SK-MEL-5 (cell line): ENCODE measurements at regions not wholly inside any gene's neighbourhood (a gene's known extent, or its start where the extent isn't known, plus 50 kb on each side); places are given as distances from the start of the nearest gene placed in this dataset.
"Not testable (repeated sequence)": the region's sequence is repeated elsewhere in the genome, so short reads cannot be mapped to it uniquely, and the experiment has no call there.

Experiments used
- DNase-seq: peaks from one replicate; pipeline ENCODE4 v3.0.0-alpha.2; 2016; ENCODE audit warnings: low read depth, low spot score
- in situ Hi-C: cut with HindIII; loops from 2 replicates; pipeline ENCODE4 v1.10.0; 2016; ENCODE audit warnings: low sequenced_read_pairs, high pct_unique_total_duplicates, low pct_unique_long_range_greater_than_20kb
- small RNA-seq, 2 experiments: library from RNA; depleted of rRNA; stranded (forward); fragments of <200 nt; gene quantifications; one replicate each; pipeline ENCODE3, GENCODE V24; 2014

DNA sequence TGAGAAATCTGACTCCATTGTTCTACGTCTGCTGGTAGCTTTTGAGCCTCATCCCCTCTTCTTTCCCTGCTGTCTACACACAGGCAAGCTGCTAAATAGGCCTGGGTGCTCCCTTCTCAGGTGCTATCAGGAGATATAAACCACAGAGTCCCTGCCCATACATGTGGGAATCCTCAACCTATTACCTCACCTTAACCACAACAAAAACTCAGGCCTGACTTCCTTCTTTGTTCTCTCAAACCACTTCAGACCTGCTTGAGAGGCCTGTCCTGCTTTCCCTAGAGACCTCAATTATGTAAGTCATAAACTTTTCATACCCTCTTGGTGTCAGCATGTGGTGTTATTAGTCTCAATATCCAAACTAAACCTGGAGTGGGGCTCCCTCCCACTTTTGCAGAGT, 75.0 kb upstream of the MAGI2 start:
- in situ Hi-C loops = no loop called here
- DNase-seq = no peak

DNA sequence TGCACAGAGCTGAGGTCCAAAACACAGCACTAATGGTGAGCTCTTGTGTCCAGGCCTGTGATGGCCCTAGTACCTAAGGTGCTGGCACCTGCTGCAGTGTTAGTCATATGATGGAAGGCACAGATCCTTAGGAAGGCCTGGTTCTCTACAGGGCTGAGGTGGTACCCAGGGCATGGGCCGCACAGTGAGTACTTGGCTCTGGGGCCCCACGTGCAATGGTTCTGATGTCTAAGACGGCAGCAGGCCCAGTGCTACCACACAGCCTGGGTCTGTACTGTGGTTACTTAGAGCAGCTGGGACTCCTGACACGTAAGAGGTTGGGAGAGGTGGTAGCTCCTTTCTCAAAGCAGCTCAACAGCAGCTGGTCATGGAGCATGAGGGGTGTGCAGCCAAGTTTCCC, 70.6 kb upstream of the MAGI2 start:
- DNase-seq = no peak
- in situ Hi-C loops = no loop called here

- DNase-seq = no peak
- in situ Hi-C loops = no loop called here
These were observed 70.0 kb upstream of the MAGI2 start for GRCh38 chr7:79523436-79523835.

- DNase-seq = no peak
- in situ Hi-C loops = no loop called here
These were observed 67.1 kb upstream of the MAGI2 start for GRCh38 chr7:79520543-79520942.

- in situ Hi-C loops = no loop called here
- no peak for DNase-seq
These were observed 61.9 kb upstream of the MAGI2 start for GRCh38 chr7:79515358-79515757.

DNA sequence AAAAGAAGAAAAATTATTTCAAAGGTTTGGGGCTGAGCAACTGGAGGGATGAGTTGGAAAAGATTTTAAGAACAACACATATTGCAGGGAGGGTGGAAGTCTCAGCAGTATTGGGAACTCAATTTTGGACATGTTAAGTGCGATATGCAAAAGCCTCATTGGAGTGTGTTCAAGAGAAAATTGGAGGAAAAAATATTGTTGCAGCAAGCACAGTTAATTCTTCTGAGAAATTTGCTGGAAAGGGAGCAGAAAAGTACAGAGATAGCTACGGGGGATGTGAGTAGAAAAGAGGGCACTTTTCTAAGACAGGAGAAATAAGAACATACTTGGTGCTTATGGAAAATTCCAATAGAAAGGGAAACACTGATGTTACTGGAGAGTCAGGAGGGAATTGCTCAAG, 59.8 kb upstream of the MAGI2 start:
- in situ Hi-C loops = no loop called here
- no peak for DNase-seq

DNA sequence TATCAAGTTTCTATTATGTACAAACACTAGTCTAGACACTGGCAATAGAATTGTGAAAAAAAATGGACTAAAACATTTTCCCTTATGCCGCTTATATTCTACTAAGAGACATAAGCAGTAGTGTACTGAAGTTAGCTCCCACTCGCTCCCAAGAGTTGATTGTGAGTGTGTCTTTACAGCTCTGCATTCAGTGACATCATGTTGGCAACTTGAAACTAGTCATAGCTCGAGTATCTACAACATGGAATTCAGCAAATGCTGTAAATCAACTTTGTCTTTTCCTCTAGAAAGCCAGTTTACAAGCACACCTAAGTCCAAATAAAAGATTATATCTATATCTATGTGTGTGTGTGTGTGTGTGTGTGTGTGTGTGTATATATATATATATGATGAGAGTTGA, 58.8 kb upstream of the MAGI2 start:
- no peak for DNase-seq
- in situ Hi-C loops = no loop called here

DNA sequence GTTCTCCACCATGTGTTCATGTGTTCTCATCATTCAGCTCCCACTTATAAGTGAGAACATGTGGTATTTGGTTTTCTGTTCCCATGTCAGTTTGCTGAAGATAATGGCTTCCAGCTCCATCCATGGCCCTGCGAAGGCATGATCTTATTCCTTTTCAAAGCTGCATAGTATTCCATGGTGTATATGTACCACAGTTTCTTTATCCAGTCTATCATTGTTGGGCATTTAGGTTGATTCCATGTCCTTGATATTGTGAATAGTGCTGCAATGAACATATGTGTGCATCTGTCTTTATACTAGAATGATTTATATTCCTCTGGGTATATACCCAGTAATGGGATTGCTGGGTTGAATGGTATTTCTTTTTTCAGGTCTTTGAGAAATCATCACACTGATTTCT, 57.6 kb upstream of the MAGI2 start:
- DNase-seq, in situ Hi-C loops: not testable (repeated sequence)

- in situ Hi-C loops = no loop called here
- no peak for DNase-seq
These were observed 53.7 kb upstream of the MAGI2 start for GRCh38 chr7:79507131-79507530.

GRCh38 chr7:79506481-79506880, 53.0 kb upstream of the MAGI2 start:
- in situ Hi-C loops = no loop called here
- no peak for DNase-seq

DNA sequence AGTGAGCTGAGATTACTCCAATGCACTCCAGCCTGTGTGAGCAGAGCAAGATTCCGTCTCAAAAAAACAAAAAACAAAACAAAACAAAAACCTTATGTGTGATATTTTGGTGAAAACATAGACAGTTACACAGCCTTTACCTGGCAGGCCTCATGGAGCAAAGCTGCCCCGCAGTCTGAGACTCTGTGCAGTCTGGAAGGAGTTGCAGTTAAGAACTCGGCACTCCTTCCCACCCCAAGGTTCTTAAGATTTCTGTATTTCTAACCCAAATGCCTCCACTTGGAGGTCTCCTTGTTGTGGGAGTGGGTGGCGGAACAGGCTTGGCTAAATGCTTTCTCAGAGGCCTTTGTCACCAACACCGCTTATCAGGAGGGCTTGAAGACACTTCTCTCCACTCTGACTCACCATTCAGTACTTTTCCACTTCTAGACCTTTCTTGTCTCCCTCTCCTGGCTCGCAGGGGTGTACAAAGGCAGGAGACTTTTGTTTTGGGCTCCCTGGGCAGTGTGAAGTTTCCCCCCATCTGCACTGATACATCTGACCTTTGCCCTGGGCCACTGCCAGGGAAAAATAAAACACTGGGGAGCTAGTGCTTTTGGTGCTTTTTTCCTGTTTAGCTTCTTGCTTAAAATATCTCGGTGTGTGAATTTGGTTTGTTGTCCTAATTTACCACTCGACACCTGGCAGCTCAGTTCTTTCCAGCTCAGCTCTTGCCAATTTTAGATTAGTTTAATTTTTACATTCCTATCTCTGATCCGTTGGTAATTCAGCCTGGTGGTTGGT, 51.3 kb upstream of the MAGI2 start:
- DNase-seq = no peak
- in situ Hi-C loops = no loop called here

Small RNA genes in the stretch of these regions (small RNA-seq; reads per million reads assigned to genes)
- gene RNA5SP234 (0 to 0.05 reads per million in 2 experiments), gene RNU6-849P (0 reads per million in 2 experiments)
